ENCODE measurements at regions not wholly inside any gene's neighbourhood (a gene's known extent, or its start where the extent isn't known, plus 50 kb on each side); places are given as distances from the start of the nearest gene placed in this dataset.
"Not testable (repeated sequence)": the region's sequence is repeated elsewhere in the genome, so short reads cannot be mapped to it uniquely, and the experiment has no call there.

DNA sequence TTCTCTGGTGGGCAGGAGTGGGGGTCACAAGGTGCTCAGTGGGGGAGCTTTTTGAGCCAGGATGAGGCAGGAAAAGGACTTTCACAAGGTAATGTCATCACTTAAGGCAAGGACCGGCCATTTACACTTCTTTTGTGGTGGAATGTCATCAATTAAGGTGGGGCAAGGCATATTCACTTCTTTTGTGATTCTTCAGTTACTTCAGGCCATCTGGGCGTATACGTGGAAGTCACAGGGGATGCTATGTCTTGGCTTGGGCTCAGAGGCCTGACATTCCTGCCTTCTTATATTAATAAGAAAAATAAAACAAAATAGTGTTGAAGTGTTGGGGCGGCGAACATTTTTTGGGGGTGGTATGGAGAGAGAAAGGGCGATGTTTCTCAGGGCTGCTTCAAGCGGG lies 179.5 kb downstream of the CD83 start:
- not testable (repeated sequence) for DNase-seq

DNA sequence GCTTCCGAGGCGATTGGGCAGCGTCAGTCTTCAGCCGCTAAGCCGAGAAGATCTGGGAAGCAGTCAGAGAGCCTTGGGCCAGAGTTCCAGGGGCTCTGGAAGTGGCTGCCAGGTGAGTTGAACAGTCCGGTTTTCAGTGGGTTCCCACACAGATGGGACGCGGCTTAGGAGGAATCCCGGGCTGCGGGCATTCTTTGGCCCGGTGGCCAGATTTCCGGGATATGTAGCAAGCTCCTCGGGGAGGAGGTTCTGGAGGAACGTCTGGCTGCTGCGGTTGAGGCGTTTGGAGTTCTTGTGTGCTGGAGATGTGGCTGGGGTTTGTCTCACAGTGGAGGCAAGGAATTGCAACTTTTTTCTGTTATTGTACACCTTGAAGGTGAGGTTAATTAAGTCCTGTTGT lies 182.6 kb downstream of the CD83 start:
- DNase-seq, result not testable (repeated sequence)

DNA sequence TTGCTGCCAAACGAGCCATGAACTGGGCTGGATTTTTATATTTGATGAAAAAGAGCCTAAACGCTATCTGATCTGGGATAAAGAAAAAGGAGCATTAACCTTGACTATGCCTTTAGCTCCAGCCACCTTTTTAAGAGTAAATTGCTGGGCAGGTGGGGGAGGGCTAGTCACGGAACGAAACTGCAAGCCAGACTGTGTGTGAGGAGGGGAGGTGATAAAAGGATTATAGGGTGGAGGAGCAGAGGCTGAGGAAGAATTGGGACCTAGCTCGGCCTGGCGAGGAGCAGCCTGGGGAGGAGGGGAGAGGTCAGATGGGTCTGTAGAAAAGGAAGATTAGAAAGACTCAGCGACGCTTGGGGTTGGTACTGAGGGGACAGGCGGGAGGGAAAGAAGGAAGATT lies 183.1 kb downstream of the CD83 start:
- not testable (repeated sequence) for DNase-seq

DNA sequence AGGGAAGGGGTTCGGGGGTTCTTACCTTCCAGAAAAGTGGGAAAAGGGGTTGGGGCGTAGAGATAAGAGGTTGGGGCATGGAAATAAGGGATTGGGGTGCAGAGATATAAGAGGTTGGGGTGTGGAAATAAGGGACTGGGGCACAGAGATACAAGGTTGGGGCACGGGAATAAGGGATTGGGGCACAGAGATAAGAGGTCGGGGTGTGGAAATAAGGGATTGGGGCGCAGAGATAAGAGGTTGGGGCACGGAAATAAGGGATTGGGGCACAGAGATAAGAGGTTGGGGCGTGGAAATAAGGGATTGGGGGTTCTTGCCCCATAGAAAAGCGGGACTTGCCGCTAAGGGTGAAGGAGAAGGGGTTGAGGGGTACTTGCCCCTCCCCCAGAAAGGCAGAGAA lies 183.9 kb downstream of the CD83 start:
- not testable (repeated sequence) for DNase-seq

DNA sequence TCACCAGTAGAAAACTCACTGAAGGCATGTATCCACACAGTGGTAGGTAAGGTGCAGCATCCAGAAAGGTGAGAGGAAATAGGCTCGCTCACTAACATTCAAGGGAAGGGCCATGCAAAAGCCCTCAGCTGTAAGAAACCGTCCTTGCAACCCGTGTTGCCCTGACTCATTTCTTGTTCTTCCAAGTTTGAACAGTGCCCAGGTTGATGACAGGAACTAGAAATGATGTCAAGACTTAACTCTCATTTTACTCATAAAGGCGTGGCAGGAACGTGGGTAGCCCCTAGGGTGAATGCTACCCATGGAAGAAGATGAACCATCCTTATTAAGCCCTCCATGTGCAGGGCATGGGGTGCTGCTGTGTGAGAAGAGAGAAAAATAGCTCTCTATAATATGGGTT lies 187.6 kb downstream of the CD83 start:
- no peak for DNase-seq

DNA sequence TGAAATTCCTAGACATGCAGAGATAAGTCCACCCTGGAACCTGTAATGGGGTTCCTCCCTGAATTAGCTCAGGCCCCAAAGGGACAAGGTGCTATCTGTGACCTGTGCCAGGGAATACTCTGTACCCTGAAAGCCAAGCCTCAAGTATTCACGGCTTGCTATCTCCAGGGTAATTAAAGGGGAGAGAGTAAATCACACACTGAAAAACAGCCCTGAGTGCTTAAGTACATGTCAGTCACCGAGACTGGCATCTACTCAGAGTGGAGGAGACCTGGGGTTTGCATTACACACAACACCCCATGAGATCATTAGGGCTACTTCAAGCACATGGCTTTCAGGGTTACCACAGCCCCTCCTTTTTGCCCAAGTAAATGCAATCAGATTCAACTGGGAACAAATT lies 188.1 kb downstream of the CD83 start:
- DNase-seq, result no peak

DNA sequence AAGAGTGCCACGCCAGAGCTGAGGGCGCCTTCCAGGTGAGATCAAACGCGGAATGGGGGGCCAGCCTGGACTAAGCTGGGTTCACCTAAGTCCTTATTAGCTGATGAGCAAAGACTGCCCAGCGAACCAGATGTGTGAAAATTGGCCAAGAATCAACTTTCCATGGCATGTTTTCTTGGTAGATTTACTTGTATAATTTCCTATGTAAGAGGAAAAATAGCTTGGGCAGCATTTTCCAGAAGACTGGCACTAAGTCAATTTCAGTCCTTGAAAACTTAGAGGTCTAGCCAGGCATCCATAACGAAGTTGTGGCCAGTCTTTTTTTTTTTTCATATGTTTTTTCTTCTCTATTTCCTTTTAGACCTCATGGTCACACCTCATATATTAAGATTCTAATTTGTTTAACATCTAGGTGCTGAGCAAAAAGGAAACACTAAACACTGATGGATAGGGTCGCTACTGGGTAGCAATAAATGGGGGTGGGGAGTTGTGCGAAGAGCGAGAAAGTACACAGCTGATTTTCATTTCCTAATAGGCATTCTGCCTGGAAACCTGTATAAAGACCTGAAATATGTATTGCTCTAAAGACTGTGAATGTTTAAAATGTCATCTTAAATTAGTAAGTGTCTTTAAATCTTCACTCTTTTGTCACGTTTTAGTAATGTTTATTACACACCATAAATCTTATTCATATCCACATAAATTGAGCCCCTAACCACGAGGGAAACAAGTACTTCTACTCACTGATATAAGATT lies 188.8 kb downstream of the CD83 start:
- DNase-seq, result no peak

DNA sequence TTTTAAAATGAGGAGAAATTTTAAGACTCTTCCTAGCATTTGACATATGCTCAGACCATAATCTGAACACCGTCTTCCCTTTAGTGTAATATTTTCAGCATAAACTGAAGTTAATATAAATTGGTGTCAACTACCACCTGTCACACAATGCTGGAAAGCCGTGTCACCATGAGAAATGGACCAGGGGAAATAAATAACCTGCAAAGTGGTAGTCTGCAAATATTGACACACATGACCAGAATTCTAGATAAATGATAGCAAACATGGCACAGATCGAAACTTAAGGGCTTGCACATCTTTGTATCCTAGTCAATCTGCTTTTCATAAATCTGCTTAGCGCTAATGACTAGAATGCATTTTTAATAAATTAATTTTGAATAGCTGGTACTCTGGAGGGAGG lies 191.9 kb downstream of the CD83 start:
- DNase-seq, result no peak

DNA sequence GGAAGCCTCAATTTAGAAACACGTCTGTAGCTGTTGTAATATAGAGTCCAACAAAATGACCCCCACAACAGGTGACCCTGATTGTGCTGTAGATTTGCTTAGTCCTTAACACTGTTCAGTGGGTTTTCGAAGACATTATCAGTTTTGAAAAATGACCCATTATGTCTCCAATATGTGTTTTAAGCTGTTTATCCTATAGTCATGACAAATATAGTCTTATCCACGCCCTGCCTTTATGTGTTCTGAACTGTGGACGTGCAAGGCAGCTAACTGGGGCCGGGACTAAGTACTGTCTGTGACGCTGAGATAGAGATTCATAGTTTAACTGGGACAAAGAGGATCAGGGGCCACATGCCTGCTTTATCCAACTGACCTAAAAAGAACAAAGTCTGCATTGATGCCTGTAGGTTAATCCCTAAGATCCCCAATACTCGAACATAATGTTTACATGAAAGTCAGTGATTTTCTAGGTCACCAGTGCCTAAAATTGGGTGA lies 192.4 kb downstream of the CD83 start:
- DNase-seq, result no peak

DNA sequence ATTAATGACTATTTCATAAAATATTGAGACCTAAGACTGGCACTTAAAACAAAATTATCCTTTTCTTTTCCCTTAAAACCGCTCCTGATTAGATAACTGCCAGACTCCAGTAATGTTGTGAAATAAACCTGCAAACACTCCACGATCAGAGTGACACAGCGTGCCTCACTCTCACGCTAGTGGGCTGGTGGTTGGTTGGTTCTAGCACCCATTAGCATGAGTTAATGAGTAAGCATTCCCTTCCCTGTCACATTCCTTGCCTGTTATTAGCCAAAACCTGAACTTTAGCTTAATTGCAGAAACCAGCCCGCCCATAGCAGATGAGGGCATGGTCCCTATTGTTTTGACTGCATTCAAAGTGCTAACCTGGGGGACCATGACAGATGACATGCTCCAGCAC lies 193.4 kb downstream of the CD83 start:
- no peak for DNase-seq

DNA sequence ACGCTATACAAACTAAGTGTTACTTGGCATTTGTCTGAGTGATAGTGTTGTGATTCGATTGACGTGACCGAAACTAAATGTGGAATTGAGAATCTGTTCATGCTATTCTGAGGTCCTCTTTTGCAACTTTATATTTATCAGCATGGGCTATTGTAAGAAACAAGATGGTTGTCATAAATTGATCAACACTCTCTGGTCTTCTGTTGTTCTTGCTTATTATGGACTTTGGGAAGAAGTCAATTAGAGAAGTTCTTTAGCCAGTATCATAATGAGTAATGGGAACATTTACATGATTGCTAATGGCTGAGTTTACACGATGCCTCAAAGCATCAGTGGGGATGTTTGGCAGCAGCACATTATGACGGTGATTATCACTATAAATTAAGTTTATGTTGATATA lies 195.0 kb downstream of the CD83 start:
- no peak for DNase-seq

DNA sequence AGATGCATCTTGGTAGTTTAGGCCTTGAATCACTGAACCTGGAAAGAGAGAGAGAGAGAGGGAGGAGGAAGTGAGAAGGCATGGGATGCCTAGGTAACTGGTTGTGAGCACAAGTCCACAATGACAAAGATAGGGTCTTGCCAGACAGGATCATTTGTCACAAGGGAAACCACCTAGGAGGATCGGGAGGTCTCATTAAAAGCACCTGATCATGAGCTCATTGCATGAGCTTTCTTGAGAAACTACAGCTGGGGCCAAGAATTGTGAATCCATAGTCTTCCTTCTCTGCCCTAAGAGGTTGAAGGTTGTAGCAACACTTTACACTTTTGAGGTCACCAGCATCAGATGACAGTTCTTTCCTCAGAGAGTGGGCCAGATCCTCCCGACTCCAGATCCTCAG lies 195.7 kb downstream of the CD83 start:
- DNase-seq, result no peak

DNA sequence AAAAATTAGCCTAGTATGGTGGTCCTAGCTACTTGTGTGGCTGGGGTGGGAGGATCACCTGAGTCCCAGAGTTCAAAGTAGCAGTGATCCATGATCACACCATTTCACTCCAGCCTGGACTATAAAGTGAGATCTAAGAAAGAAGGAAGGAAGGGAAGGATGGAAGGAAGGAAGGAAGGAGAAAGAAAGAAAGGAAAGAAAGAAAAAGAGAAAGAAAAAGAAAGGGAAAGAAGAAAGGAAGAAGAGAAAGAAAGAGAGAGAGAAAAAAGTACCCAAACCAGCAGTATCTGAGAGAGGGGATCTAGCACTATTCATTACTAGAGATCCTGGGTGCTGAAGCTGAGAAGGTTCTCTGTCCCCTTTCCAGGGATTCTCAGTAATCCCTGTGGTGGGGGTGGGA lies 197.8 kb downstream of the CD83 start:
- DNase-seq, result no peak

DNA sequence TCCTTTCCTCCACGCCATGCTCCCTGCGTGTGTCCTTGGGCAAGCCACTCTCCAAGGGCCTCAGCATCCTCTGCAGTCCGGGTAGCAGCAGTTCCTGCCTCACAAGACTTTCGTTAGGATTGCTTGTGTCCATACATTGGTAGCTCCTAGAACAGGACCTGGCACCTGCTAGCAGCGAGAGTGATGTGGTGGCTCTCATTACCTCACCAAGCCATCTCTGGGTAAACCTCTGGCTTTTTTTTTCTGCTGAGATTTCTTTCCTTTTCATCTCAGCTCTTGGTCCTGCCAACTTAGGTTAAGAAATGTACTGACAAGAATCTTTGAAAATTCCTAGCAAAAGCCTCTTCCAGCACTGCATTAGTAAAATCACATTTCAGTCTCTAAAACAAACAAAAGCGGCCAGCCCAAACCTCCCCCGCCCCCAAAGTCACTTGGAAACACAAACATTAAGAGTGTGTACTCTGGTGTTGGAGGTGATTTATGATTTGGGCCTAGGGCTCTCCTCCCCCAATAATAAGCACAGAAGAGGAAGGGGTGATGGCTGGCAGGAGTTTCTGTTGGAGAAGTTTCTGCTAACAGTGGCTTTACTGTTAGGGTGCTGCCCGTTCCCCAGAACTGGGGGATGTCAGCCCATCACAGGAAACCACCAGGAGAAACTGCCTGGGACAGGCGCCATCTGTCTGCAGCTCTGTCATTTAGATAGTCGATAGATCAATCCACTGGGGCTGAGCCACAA lies 199.2 kb downstream of the CD83 start:
- DNase-seq, result no peak

DNA sequence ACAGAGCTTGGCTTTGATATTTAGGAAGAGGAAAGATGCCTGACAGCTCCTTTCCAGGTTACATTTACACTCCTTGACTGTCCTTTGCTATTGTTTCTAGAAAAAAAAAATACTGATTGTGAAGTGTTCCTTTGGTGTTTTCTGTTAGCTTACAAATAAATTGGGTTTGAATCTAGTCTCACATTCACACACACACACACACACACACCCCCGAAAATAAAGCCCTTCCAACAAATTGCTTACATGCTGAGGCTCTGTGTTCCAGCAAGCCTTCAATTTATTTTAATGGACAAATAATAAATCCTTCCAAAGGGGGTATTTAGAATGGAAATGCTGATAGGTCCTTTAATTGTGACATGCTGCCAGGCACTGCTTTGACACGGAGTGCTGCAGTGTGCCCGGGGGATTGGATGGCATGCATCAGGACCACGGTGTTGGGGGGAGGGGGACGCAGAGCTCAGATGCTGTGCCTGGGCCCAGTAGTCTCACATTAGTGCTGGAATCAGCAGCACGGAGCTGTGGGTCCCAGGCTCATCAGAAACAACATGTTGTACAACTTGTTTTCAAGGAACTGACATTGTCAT lies 199.9 kb downstream of the CD83 start:
- no peak for DNase-seq

DNA sequence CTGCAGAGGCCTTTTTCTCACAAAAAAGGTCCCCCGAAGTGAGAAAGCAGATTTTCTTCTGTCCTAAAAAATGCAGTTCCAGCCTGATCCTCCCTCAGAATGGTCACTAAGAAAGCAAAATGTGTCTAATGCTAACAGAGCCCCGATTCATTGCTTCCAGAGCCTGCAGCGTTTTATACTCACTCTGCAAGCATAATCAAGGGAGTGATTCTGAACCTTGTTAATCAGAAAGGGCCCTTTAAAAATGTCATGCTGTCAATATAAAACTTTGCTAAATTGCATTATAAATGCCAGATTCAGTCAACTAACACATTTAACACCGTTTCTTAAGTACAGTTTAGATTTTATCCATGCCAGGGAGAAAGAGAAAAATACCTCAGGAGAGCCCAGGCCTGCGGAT lies 202.8 kb downstream of the CD83 start:
- no peak for DNase-seq

DNA sequence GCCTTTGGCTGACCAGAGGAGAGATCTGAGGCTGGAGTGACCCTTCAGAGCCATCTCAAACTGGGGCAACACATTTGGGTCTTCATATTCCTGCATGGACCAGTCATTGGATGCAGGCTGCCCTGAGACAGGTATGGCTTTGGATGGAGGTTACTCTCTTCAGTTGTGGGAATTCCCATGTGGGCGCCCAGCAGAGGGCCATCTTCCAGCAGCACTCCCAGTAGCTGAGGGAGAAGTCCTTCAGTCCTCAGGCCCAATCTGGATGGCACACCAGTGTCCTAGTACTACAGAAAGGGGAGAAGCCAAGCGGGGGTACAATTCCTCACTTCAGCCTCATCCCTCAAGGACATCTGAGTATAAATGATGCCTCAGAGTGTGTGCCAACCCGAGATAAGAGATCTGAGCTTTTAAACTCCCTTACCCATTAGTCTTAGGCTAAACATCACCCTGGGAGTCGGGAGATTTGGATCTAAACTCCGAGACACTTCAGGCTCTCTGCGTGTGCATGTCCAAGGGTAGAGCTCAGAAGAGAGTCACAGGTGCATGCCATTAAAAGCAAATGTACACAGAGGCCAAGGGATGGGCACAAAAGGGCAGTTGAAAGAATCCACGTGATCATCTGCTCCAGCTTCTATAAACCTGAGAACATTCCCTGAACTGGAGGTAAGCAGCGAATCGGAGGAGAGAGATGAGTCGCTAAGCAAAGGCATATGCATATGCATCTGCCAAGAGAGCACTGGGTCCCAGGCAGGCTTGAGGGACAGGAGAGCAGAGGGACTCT lies 204.6 kb downstream of the CD83 start:
- DNase-seq, result no peak

DNA sequence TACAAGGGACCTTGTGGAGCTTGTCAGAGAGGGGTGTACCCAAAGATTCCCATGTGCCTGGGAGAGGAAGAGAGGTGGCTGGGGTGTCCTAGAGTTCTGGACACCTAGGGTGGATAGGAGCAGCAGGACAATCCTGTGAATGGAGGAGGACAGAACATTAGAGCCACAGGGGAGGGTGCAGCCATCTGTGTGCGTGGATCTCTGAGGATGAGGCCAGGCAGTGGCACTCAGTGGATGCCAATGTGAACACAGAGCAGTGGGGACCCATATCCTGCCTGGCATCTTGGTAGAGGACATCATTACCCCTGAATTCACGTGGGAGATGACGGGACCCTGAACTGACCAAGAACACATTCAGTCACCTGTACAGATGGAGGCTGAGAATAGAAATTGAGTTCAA lies 205.3 kb downstream of the CD83 start:
- DNase-seq, result no peak

DNA sequence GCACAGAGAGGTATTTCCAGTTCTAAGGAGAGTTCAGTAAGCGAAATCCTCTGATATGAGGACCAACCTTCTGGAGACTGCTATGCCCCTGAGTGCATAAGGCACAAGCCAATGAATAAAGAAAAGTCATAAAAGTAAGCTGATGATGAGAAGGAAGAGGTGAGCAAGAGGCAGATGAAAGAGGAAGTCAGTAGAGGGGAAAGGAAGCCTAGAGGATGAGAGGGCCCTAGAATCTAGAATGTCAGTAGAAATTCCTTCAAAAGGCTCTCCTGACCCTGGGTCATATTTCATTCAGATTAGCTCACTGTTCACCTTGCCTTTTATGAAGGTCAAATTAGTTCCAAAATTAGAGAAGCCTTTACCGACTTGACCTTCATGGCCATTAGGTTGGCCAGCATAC lies 209.2 kb downstream of the CD83 start:
- no peak for DNase-seq

DNA sequence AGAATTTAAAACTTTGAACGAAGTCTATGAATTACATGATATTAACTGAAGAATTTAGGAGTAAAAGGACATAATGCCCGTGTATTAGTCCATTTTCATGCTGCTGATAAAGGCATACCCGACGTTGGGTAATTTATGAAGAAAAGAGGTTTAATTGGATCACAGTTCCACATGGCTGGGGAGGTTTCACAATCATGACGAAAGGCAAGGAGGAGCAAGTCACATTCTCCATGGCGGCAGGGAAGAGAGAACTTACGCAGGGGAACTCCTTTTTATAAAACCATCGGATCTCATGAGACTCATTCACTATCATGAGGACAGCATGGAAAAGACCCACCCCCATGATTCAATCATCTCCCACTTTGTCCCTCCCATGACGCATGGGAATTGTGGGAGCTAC lies 210.6 kb downstream of the CD83 start:
- no peak for DNase-seq

DNA sequence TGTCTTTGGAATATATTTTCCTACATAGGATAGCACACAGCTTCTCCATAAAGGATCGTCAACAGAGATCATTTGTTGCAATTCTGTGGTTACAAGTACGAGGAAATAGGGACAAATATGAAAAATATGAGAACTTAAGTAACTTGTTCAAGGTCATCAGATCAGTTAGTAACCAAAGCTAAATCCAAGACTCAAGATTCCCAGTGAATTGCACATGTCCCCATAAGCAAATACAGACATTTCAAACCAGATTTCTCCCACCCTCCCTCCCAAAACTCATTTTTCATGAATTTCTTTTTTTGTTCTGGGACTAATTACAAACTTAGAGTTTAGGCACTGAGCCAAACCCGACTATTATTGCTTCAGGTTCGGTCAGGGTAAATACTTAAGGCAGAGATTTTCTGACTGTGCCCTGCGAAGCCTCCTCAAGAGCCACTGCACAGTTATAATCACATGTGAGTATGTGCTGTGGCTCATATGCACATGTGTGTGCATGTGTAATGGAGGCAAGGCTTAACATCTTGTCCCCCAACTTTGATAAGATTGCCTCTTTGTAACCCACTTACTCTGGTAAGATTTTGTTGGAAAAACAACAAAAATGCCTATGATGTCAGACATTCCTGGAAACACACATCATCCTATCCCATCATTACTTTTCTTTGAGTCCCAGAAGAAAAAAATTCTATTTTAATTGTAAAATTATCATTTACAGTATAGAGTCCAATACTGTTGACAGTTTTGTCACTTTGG lies 216.2 kb downstream of the CD83 start:
- no peak for DNase-seq

DNA sequence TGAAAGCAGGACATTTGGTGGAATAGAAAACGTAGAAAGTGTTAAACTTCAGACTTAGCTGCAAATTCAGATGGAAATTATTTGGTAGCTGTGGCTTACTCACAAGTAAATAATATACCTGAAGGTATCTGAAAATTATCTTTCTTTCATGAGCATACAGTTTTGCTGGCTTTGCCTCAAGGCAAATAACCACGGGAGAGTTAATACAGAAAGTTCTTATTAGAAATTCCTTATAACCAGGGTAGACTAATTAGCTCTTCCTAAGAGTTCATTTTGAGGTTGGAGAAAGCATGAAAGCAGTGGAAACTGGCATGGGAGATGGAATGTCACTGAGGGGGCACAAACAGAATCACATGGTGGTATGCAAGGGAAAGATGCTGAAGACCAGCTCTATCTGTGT lies 217.5 kb downstream of the CD83 start:
- no peak for DNase-seq

DNA sequence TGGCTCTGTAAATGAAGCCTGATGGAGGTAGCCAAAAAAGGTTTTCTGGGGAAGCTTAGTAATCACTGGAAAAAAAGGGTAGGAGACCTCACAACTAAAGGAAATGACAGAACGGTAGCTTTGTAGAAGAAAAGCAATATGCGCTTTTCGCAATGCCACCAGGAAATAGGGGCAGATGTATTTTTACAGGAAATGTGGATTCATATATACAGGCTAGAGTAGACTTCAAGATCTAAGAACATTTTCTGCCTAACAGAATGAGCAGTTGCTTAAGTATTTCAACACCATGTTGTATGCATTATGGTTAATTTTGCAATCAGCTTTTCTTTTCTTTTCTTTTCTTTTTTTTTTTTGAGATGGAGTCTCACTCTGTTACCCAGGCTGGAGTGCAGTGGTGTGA lies 219.6 kb downstream of the CD83 start:
- DNase-seq, result peak; percentile 84

Measured in SIG-M5 (cell line).